ENCODE measurements at regions not wholly inside any gene's neighbourhood (a gene's known extent, or its start where the extent isn't known, plus 50 kb on each side); places are given as distances from the start of the nearest gene placed in this dataset.

DNA sequence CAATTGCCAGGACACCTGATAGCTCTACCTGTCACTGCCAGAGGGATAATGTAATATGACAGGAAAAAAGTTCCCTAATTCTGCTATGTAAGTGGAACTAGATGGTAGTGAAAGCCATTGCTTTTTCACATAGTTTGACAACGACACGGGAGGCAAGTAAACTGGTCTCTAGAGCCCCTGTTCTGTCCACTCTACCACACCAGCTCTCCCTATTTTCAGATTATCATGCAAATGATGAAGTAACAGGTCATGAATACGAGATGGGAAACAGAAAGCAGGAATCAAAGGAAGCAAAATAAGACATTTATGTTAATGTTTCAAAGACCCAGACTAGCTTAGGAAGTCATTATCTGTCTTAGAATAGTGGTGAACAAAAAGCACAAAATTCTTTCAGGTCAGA, 56.2 kb downstream of the TAF11L14 start:
- FAIRE-seq (no peak), DNase-seq (ENCODE audit: insufficient read length, low spot score) (no peak)

- FAIRE-seq (peak; percentile 13), DNase-seq (ENCODE audit: insufficient read length, low spot score) (no peak)
These were observed 57.5 kb downstream of the TAF11L14 start for GRCh38 chr5:17691762-17692161.

GRCh38 chr5:17694371-17694770, 60.1 kb downstream of the TAF11L14 start:
- FAIRE-seq: no peak
- DNase-seq (ENCODE audit: insufficient read length, low spot score): no peak

GRCh38 chr5:17694914-17695313, 60.7 kb downstream of the TAF11L14 start:
- no peak for FAIRE-seq
- no peak for DNase-seq (ENCODE audit: insufficient read length, low spot score)

- FAIRE-seq (no peak), DNase-seq (ENCODE audit: insufficient read length, low spot score) (no peak)
These were observed 62.4 kb downstream of the TAF11L14 start for GRCh38 chr5:17696627-17697026.

DNA sequence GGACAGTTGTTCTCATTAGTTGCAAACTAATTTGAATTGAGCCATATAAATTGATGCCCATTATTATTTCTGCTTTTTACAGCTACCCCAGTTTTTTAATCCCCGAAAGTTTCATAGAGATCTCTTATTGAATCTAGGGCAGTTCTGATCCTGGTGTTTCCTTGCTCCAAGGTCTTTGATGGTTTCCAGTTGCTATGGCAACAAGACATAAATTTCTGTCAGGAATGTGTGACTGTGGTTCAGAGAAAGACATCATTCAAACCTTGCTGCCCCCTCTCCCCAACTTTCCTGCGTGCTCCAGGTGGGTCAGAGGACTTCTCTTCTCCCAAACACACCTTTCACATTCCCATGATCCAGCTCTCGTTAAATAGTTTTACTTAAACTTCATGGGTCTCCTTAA, 63.4 kb downstream of the TAF11L14 start:
- no peak for FAIRE-seq

GRCh38 chr5:17709011-17709710, 74.9 kb downstream of the TAF11L14 start:
- DNase-seq (ENCODE audit: insufficient read length, low spot score) (no peak), FAIRE-seq (no peak)

More for the DNA sequence above, 63.4 kb downstream of the TAF11L14 start:
- no peak for DNase-seq (ENCODE audit: insufficient read length, low spot score)

GRCh38 chr5:17713301-17713700, 79.0 kb downstream of the TAF11L14 start:
- DNase-seq (ENCODE audit: insufficient read length, low spot score) (no peak), FAIRE-seq (no peak)

GRCh38 chr5:17714186-17714585, 79.9 kb downstream of the TAF11L14 start:
- no peak for DNase-seq (ENCODE audit: insufficient read length, low spot score)
- FAIRE-seq: no peak

DNA sequence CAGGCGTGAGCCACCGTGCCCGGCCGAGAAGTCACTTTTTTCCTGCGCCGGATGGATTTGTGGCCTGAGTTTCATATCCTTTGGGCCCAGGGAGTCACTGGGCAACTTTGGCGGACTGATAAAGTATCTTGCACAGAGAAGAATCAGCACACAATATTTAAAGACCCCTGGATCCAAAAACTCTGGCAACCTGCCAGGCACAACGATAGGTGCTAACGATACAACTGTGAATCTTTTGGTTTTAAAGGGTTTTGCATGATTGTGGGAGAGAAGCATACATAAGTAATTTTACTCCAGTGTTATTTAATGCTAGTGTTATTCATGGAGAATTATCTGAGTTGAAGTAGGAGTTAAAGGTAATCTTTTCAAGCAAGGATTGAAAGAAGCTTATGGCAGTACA, 85.3 kb downstream of the TAF11L14 start:
- no peak for FAIRE-seq
- no peak for DNase-seq (ENCODE audit: insufficient read length, low spot score)

GRCh38 chr5:17720071-17720470, 85.8 kb downstream of the TAF11L14 start:
- FAIRE-seq: no peak
- DNase-seq (ENCODE audit: insufficient read length, low spot score): no peak

DNA sequence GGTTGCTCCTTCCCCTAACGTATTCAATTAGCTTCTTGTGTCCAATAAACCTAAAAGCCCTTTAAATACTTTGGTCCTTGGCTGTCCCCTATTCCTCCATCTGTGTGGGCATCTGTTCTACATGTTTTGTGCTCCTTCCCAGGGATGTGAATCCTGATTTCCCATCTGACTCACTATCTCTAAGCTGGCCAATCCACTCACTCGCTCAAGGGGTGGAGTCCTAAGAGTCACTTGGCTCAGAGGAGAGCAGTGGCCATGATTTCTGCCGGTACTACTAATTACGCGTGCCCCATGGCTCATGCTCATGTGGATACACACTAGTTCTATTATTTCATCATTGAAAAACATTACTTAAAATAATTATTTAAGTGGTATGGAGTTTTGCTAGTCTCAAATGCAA, 89.6 kb downstream of the TAF11L14 start:
- DNase-seq (ENCODE audit: insufficient read length, low spot score): no peak
- FAIRE-seq: no peak

DNA sequence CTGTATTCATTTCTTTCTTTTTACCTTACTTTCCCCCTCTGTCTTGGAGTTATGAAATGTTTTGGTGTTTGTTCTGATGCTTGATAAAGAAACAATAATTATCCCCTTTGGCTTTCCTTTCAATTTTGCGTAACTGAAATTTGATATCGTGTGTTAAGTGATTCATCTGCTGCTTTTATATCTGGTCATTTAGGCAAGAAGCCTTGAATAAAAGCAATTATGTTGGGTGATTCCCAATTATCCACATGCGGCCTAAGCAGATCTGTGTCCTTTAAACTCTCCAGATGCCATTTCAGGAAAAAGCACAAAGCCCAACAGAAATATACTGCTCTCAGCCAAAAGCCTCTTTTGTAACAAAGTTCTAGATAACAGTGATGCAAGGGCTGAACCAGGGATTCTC, 92.8 kb downstream of the TAF11L14 start:
- DNase-seq (ENCODE audit: insufficient read length, low spot score) (no peak), FAIRE-seq (no peak)

GRCh38 chr5:17730421-17730820, 96.2 kb downstream of the TAF11L14 start:
- no peak for FAIRE-seq
- DNase-seq (ENCODE audit: insufficient read length, low spot score): no peak

GRCh38 chr5:17732351-17732923, 98.2 kb downstream of the TAF11L14 start:
- FAIRE-seq (peak; percentile 9), DNase-seq (ENCODE audit: insufficient read length, low spot score) (no peak)

DNA sequence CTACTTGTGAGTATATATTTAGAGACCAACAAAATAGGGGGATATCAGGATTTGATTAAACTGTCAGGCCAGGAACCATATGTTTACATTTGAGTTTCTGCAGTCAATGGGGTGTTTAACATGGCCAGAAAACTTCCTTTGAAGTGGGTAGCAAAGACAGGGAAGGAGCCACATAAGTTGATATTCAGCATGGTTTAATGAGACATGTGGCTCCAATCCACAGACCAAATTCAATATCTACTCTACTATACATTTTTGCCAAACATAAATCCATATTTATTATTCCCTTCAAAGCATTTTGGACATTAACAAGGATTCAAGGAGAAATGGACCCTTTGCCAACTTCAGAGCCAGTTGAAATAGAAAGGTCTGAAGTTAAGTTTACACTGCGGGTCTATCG, 99.8 kb downstream of the TAF11L14 start:
- FAIRE-seq: no peak
- DNase-seq (ENCODE audit: insufficient read length, low spot score): no peak

DNA sequence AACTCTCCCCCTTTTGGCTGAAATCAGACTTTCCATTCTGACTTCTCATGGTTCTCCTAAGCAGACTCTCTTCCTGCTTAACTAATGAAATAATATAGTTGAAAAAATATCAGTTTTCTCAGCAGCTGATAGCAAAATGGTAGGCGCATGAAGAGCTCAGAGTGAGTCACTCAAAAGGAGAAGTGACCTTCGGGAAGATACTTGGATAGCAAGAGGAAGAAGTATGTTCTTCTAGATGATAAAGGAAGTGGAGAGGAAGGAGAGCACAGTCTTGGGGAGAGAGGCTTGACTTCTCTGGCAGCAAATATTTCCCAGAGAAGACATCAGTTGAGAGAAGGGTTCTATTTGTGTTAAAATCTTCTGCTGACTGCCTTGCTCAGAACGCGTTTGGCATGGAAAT, 101.5 kb downstream of the TAF11L14 start:
- DNase-seq (ENCODE audit: insufficient read length, low spot score): no peak
- no peak for FAIRE-seq

- DNase-seq (ENCODE audit: insufficient read length, low spot score) (no peak), FAIRE-seq (no peak)
These were observed 102.8 kb downstream of the TAF11L14 start for GRCh38 chr5:17737092-17737491.

- no peak for FAIRE-seq
- no peak for DNase-seq (ENCODE audit: insufficient read length, low spot score)
These were observed 104.2 kb downstream of the TAF11L14 start for GRCh38 chr5:17738446-17738845.

DNA sequence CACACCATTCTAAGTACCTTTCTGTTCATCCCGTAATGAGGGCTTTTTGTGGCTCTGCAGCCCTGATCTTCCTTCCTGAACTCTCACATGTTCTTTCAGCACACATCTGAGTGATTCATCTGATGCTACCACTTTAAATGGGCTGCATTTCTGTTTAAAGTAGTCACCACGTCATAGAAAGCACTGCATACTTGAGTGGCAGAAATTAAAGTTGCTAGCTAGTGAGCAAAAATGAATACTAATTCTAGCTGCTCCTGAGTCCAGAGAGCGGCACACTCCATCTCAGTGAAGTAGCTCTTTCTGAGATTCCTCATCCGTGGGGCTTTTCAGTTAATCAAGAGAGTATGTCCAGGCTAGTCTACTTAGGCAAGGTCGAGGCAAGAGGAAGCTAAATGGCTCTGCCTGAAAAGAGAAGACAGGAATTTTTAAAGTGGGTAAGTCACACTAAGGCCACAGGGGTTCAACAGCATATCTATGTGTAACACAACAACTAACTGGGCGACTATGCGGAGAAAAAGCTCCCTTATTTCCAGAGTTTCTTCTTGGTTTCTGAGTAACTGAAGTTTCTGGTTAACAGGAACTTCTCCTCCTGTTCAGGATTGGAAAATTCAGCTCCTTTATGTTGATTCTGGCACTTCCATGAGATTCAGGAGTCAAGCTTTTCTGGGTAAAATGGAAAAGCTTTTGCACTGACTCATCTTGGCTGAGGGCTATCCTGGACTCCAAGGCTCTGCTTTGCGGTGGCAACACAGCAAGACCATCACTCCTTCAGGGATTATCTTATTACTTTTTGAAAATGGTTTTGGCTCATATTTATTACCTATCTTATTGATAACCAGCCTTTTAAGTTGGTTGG, 109.5 kb downstream of the TAF11L14 start:
- FAIRE-seq (no peak), DNase-seq (ENCODE audit: insufficient read length, low spot score) (no peak)

GRCh38 chr5:17748201-17748600, 113.9 kb downstream of the TAF11L14 start:
- DNase-seq (ENCODE audit: insufficient read length, low spot score): no peak
- no peak for FAIRE-seq

- DNase-seq (ENCODE audit: insufficient read length, low spot score) (no peak), FAIRE-seq (no peak)
These were observed 114.7 kb downstream of the TAF11L14 start for GRCh38 chr5:17748941-17749340.

Data from HTR-8/SVneo (cell line).